GM18517 (cell line): ENCODE measurements at regions not wholly inside any gene's neighbourhood (a gene's known extent, or its start where the extent isn't known, plus 50 kb on each side); places are given as distances from the start of the nearest gene placed in this dataset.
A peak's percentile ranks its signal among the peaks of the same experiment; 100 is the strongest.

Experiments used
- ATAC-seq: cut with Tn5 transposase; IDR thresholded peaks from one replicate; pipeline ENCODE4 v1.9.1; 2021; ENCODE audit warnings: mild to moderate bottlenecking, moderate library complexity; ENCODE audit not compliant: unreplicated experiment

DNA sequence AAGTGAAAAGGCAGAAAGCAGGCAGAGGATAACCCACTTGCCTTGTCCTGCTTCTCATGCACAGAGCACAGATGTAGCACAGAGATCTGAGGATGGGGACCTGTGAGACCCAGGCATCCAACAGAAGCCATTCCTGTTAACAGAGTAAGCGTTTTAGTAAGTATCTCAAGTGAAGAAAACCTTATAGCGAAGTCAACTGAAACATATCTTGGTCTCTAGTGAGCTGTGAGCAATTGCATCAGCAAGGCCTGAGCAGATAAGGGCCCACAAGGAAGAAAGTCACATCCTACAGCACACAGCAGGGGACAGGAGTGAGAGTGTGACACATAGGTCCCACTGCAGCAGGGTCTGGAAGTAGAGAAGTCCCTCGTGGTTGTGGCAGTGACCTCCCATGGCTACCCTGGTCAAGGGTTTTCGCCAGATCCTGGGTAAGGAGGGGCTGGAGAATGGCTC, 248.7 kb upstream of the TNP1 start:
- no peak for ATAC-seq

- no peak for ATAC-seq
Measured at GRCh38 chr2:217108086-217108485, 248.2 kb upstream of the TNP1 start.

DNA sequence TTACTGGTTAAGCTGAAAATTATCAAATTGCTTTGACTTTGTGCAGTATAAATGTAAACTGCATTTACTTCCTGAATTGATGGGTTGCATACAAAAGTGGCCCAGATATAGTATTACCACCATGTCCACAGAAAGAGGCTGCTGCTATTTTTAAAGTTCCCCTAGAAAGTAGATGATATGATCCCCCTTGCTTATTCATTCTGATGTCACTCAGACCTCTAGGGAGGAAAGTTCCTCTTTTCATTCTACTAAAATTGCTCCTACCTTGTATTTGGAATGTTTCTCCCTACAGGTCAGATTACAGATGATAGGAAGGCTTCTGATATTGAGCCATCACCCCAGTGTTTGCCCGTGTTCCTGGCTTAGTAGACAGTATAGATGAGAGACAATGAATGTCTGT, 247.6 kb upstream of the TNP1 start:
- ATAC-seq, result no peak

- no peak for ATAC-seq
Measured at GRCh38 chr2:217106650-217107014, 246.8 kb upstream of the TNP1 start.

DNA sequence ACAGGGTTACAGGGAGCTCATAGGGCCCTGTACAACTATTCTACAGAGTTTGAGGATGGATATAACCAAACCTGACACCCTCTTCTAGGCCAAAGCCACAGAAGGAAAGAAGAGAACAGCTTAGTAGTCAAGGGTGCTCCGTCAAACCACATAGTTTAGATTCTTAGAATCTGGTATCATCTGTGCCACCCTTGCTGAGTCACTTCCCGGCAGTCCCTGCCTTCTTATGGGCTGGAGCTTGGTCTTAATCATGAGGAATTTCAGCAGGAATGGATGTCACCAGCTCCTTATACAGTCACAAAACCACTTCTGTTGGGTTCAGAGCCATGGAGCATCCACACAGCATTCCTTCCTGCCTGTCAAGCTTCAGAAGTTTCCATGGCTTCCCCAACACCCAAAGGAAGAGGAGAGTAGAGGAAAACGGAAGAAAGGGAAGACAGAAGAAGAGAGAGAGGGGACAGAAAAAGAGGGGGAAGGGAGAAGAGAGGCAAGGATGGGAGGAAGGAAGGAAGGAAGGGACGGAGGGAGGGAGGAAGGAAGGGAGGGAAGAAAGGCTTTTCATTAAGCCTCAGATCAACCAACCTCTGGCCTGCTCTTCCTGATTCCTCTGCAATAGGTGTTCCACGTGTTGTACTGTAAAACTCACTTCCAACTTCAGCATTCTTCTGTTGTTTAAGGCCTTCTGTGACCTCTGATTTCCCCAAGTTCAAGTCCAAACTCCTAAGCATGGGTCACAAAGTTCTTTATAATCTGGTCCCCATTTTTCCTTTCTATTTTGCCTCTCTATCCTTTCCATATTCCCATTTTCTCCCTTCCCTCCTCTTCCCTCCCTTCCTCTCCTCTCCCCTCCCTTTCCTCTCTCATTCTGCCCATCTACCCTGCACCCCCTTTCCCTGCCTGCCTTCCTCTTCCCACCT, 246.1 kb upstream of the TNP1 start:
- ATAC-seq, result no peak

- no peak for ATAC-seq
Measured at GRCh38 chr2:217103752-217104545, 244.1 kb upstream of the TNP1 start.

GRCh38 chr2:217102956-217103355, 243.1 kb upstream of the TNP1 start:
- ATAC-seq, result no peak

DNA sequence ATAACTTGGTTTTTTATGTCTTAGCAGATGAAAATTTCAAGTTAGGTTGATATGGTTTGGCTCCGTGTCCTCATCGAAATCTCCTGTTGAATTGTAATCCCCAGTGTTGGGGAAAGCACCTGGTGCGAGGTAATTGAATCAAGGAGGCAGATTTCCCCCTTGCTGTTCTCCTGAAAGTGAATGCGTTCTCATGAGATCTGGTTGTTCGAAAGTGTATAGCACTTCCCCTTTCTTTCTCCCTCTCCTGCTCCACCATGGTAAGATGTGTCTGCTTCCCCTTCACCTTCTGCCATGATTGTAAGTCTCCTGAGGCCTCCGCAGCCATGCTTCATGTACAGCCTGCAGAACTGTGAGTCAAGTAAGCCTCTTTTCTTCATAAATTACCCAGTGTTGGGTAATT, 242.1 kb upstream of the TNP1 start:
- no peak for ATAC-seq

DNA sequence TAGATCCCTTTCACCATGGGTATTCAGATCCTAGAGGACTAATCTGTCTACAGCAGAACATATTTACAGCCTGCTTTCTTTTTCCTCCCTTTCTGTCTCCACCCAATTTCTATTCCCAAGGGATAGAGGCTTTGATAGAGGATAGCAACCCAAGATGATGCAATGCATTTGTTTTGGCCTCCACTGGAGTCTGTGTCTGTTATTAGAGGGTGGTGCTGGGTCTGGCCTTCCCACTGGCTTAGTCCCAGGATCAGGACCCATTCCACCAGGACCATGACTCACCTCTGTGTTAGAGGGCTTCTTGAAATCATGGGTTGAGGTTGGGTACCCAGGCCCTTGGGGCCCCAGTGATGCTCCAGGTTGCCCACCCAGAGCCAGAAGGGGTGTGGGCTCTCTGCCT, 239.7 kb upstream of the TNP1 start:
- ATAC-seq, result no peak

DNA sequence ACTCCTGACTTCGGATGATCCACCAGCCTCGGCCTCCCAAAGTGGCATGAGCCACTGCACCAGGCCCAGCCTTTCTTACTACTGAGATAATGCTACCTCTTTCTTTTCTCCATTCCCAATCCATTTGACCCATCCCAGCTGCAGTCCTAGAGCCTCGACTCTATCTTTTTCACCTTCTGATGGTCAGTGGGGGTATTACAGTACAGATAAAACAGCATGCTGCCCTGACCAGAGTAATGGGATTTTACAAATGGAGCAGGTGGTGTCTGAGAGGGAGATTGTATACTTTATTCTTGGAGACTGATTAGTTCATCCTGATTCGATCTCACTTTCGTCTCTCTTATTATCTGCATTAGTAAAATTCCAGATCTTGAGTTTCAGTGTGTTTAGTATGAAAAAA, 238.6 kb upstream of the TNP1 start:
- ATAC-seq, result no peak

DNA sequence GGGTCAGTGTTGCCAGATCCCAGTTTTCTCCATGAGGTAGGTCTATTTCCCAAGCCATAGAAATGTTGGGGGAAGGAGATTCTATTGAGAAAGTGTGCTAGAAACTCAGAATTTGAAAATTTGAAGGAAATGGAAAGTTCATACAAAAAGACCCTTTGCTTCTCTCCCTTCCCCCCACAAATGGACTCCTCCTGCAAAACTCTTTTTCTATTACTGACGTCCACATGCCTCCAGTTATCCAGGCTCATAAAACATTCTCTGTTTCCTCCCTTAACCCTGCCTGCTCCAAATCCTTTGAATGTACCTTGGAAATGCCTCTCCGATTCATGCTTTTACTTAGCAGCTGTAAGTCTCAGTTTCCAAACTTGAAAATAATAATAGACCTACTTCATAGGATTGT, 237.5 kb upstream of the TNP1 start:
- no peak for ATAC-seq

- no peak for ATAC-seq
Measured at GRCh38 chr2:217096474-217097225, 236.8 kb upstream of the TNP1 start.

GRCh38 chr2:217095511-217096205, 235.8 kb upstream of the TNP1 start:
- ATAC-seq, result no peak

DNA sequence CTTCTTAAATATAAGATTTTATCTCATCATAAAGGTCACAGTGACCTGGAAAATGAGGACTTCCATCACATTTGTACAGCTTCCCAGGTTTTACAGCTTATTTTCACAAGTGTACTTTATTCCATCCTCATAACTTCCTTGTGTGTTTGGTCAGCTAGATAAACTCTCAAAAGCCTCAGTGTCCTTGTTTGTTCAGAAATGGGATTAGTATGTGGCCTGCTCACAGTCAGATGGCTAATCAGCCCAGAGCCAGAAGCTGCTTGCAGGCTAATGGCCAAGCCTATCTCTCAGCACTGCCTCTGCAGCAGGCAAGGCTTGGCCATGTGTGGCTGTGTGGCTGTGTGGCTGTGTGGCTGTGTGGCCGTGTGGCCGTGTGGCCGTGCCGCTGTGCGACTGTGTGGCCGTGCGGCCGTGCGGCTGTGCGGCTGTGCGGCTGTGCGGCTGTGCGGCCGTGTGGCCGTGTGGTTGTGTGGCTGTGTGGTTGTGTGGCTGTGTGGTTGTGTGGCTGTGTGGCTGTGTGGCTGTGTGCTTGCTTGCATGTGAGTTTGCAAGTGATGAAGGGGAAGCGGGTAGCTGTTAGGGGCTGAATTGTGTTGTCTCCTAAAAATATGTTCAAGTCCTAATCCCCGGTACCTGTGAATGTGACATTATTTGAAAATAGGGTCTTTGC, 233.0 kb upstream of the TNP1 start:
- ATAC-seq, result no peak

DNA sequence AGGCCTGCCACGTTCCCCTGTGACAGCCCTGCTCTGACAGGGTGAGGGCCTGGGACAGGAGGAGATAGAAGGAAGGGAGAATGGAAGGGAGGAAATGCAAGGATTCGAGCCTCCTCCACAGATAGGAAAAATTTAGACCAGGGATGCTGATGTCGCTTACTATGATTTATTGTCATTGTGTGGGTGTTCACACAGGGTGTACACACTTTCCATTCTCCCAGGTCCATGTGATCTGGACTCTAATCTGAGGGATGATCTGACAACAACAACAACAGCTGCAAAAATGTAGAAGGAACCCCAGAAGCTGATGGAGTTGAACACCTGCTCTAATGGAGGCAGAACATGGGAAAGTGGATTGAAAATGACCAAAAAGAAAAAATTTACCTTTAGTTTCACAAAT, 231.7 kb upstream of the TNP1 start:
- no peak for ATAC-seq

DNA sequence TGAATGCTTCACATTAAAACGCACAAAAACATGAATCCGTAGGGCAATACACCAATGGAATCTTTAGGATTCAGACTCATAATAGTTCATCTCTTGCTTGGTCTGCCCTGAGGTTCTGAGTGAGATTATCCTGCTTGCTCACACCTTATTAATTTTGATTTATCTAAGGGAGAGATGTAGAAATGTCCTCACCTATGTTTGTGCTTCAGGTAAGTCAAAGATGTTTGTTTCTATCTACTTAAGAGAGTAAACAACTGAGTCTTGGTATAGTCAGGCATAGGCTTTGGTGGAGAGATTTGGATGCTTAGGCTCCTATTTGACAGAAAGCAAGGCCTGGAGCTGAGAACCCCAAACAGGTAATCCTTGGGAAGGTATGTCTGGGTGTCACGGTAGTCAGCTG, 231.0 kb upstream of the TNP1 start:
- no peak for ATAC-seq

GRCh38 chr2:217090024-217090473, 230.2 kb upstream of the TNP1 start:
- peak; percentile 89 for ATAC-seq

DNA sequence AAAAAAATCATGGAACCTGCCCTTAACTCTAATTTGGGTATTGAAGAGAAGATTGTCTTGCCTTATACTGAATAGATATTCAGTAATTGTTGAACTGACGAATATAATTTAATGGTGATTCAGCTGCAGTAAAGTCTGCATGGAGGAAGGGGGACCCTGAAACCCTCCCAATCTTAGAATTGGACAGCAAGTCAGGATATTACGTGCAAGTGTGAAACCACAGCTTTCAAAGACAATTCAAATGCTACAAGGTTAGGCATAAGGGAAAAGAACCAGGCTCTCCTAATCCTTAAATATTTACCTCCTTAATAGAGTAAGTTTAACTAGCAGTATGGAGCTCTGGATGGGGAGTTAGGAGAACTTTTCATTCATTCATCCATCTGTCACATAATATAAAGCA, 226.9 kb upstream of the TNP1 start:
- no peak for ATAC-seq

DNA sequence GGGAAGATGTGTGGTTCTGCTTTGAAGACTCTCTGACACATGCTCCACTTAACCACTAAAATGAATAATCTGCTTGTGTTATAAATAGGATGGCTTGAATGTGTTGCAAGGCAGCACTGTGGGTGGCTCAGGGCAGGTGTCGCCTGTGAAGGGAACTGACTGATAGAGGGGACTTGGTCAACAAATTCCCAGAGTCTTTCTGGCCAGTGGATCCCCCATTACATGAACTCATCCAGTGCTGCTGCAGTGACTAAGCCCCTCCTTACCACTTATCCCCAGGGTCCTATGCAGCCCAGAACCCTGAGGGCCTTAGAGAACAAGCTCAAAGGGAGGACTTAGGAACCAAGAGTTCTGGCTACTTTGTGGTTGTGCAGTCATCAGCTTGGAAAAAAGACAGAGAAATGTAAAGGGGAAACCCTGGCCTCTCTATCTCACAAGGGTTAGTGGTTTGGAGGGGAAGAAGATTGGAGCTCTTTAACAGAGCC, 226.2 kb upstream of the TNP1 start:
- no peak for ATAC-seq

DNA sequence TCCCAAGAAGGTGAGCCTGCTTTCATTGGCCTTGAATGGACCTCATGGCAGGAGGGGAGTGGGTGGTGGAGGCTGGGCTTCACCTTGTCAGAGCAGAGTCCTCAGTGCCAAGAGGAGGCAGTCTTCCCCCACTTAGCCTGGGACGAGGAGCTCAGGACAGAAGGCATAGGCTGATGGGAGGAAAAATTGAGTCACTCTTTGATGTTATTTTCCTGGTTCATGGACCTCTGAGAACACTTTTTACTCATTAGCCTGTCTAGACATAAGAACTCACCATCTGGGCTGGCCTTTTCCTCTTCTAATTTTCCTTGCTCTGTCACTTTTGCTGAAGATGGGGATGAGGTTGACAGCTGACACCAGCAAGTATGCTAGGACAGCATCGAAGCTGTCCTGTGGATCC, 225.7 kb upstream of the TNP1 start:
- no peak for ATAC-seq
